Smooth muscle cell of the brain vasculature (primary cell): ENCODE measurements at regions not wholly inside any gene's neighbourhood (a gene's known extent, or its start where the extent isn't known, plus 50 kb on each side); places are given as distances from the start of the nearest gene placed in this dataset.

Experiments
- DNase-seq: peaks from one replicate; pipeline ENCODE4 v3.0.0-alpha.2; 2012; ENCODE audit warnings: low read depth, low spot score

DNA sequence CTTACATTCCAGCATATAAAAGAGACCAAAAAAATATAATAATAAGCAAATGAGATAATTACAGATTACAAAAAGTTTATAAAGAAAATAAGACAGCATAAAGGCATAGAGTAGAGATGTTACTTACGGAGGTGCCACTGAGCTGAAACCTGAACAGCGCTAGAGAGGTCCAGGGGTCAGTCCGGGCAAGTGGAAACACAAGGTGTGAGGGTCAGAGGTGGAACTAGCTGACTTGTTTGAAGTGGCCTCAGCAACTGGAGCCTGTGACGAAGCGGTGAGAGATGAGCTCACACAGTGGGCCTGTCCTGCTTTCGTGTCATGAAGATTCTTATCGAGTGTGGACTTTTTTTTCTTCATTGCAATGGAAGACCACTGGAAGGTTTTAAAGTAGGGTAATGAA, 288.3 kb upstream of the TANK start:
- DNase-seq: no peak

DNA sequence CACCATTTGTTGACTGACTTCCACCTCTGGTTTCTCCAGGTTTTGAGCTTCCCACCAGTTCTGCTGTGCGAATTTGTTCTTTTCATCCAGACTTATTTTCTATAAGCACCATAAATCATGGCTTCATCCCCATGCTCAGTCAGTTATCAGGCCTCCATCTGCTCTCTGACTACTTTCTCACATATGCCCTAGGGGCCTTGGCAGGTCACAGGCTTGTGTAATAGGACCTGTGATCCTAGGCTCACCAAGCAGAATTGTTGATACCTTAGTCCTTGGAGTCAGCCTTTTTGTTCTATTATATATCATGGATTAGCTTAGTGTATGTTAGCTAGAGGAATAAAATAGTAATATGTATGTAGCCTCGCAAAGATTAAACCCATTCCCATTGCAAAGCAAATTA, 284.2 kb upstream of the TANK start:
- no peak for DNase-seq

DNA sequence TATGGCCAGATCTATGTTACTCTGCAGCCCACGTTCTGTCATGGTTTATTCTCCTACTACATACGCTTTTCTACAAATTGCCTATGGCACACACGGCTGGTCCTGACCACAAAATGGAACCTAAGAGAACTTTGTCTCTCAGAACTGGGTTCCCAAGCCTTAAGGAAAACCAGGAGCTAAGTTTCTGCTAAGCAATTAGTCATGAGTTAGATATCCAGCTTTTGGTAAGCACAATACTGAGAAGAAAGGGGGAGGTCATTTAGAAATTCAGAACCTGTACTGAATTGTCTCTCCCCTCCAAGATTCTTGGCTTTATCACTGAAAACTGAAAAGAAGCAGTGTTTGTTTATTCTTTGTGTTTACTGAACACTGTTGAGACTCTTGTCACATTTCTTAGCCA, 283.5 kb upstream of the TANK start:
- no peak for DNase-seq

DNA sequence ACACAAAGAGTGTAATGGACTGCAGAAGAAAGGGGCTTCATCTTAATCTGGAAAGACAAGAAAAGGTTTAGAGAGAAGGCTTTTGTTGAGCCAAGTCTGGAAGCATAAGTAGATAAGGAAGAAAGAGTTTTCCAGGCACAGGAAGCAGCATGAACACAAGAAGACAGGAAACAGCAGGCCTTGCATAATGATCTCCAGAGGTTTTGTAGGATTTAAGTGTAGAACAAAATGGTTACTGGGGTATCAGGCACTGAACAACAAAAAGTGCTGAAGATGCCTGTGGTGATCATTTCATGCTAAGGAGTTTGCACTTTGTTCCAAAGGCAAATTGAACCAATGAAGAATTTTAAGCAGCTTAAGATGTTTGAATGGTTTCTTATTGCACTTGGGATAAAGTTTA, 281.6 kb upstream of the TANK start:
- no peak for DNase-seq

DNA sequence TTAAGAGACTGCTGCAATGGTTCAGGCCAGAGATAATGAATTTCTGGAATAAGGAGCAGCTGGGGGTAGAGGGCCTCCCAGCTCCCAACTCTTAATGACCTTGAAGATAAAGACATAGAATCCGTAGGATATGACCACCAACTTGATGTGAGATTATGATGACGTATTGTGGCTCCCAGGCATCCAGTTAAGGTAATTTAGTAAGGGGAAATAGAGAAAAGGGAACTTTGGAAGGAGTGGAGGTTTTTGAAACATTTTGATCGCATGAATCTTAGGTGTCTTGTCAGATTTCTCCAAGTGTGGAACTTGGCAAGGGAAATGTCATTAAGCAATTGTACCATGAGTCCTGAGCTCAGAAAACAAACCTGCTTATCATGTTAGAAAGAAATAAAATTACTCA, 277.3 kb upstream of the TANK start:
- no peak for DNase-seq

DNA sequence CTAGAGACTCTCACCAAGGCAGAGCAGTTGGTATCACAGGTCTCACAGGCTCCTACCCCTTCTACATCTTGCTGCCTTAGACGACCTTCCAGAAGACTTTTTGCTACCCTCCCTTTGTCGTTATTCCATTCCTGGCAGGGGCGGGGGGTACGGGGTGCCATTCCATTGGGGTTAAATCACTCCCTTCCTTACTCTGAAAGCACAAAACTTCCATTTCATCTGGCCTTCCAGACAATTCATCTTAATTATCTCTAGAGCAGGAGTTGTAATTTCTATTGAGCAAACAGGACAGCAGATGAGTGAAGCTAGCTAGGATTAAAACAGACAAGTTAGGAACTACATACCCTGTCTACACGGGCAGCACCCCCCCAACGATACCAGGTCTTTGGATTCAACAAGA, 276.2 kb upstream of the TANK start:
- no peak for DNase-seq

DNA sequence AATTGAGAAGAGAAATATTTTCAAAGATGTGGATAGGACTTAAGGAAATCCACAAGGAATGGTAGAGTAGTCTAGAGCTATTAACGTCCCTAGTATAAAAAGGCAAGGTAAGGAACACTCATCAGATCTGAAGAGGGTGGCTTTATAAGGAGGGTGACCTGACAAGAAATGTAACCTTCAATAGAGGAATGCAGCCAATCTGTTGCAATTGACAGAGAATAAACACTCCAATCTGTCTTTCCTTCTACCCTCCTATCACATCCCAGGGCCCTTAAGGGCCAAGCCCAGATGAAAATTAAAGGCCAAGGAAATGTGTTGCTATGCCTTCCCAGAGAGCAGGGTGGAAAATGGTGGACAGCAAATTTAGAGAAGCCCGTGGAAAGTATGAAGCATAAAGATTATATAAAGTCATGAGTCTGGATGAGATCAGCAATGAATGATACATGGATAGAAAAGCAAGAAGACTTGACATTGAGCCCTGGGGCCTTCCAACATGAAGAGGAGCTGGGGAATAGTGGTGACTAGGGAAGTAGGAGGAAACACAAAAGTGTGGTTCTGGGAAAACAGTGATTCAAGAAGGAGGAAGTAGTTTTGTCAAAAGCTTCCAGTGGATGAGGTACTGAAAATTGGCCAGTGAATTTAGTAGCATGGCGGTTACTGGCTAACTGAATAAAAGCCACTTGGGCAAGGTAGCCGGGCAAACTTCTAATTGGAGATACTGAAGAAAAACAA, 270.6 kb upstream of the TANK start:
- DNase-seq: no peak

DNA sequence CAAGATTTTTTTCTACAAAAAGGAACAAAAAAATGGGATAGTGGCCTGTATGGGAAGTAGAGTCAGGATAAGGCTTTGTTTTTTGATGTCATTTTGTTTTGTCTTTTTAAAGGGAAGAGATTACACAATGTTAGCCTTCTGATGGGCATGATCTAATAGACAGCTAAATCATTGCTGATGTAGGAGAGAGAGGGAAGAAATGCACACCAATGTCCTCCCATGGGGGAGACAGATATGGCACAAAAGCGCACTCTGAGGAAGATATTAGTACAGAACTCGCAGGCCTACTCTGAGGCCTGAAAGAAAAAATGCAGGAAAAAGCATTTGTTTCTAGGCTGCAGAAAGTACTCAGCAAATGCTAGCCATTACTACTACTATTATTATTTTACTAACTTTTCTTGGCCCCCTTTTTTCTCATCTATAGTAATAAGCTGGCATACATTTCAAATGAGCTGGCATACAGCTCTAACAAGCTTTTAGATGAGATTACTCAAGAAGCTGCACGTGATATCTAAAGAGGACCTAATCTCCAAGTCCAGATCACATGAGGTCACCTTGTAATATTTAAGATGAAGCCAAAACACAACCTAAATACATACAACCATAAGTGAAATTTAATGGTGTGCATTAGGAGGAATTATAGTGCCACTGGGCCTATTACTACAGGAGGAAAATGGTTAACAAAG, 269.4 kb upstream of the TANK start:
- no peak for DNase-seq

DNA sequence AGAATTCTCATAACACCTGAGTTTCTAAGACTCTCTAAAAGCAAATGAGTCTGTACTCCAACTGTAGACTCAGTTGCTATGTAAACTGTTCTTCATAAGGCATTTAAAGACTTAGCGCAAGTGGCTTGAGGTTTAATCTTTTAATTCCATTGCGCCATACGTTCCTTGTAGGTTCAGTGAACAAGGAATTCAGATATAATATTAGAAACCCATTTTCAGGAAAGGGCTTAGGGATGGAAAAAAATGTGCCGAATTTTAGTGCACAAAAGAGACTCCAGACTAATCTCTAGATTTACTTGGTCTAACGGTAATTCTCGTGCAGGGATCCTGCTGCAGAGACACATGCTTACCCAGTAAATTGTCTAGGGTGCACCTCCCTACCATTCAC, 268.9 kb upstream of the TANK start:
- DNase-seq: no peak

DNA sequence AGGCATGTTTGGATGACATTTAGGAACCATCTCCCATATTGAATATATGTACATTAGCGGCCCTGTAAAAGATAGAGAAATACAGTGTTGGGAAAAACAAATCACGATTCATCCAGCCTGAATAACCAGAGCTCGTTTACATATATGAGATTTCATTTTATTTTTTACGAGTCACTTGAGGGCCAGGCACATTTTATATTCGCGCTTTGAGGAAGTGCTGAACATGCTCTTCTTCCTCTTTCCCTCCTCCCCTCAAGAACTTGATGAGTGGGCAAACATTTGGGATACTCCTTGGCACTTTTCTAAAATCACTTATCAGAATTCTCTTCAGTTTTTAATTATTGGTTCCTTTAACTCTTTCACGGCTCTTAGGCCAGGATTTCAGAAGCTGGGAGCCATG, 268.0 kb upstream of the TANK start:
- DNase-seq: no peak

DNA sequence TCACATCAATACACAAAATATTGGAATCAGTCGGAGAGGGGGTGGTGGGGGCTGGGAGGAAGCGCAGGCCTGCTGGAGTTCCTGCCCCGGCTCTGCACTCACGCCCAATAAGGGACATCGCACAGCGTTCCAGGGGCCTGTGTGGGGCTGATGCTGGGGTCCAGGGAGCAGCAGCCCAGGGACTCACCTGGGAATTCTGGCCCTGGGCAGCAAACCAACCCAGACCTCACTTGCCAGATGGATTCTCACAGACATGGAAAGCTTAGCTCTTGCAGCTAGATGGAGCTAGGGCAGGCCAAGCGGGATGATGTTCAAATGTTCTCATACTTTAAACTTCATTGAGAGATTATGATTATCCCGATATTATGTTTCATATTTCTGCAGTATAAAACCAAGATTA, 266.6 kb upstream of the TANK start:
- DNase-seq: no peak

DNA sequence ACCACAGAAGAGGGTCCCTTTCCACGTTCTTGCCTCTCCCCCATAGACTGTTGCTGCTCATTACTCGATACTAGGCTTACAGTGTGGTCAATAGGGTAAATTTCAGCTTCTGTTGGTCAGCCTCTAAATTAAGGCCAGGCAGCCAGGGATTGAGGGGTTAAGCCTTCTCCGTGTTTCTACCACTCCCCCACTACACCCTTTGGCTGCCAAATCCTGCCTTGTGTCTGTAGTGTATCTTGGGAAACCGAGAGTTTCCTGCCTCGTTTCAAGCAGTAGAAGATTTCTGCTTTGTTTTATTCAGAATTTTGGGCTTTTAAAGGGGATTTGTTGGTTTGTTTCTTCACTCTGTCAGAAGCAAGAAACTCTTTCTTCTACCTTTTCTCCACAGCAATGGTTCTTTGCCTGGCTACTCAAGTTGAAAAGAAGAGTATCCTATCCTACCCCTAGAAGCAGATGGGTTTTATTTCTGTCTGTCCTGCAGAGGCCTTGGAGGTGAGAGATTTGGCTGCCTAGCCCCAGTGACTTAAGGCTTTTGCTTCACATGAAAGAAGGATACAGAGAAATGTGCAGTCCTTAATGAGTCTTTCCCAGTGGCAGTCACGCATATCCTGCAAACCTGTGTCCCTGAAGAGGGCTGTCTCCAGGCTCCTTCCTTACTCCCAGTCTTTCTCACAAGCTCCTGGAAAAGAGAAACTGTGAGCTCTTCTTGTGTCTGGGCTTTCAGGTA, 261.5 kb upstream of the TANK start:
- DNase-seq: no peak

DNA sequence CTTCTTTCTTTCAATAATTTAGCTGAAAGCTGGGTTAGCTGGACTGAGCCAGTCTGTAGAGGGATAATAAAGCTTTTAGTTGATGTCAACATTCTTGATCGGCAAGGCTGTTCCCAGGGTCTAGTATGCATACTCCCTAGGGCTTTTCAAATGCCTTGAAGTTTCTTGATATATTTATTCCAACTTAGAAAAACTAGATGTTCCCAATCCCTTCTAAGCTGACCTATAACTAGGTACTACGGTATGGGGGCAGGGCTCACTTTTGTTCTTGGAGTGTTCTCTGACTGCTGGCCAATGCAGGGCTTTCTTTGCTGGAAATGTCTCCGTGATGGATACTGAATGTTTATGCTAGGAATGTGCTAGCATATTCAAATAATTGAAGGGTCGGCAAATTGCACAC, 258.6 kb upstream of the TANK start:
- DNase-seq: no peak

DNA sequence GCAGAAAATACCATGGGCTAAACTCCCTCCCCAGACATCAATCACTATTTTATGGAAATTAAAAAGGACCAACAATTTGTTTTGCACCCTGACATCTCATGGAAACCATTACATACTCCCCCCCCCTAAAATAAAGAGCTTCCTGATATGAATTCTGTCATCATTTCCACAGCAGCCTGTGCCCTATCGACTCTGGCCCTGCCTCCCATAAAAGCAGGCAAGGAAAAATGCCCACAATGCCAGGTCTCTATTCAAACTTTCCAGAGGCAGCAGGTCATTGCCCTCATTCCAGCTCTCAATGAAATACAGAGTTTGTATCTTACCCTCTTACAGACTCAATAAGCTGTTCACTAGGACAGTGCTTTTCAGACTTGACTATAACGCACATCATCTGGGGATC, 254.4 kb upstream of the TANK start:
- no peak for DNase-seq

DNA sequence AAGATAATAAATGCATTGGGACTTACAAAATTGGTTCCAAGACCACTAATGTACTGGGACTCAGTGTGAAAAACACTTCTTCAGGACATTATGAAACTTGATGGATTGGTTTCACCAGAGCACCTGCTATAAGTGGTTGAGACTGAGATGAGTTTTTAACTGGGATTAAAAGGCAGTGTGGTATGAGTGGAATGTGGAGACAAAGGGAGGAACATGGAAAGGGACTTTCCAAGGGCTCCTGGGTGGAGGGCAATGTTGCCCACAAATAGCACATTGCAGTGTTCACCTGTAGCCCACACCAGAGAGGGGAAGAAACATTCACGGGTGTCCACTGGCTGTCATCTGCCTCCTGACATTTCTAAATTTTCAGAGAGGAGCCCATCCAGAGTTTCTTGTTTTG, 253.3 kb upstream of the TANK start:
- no peak for DNase-seq

DNA sequence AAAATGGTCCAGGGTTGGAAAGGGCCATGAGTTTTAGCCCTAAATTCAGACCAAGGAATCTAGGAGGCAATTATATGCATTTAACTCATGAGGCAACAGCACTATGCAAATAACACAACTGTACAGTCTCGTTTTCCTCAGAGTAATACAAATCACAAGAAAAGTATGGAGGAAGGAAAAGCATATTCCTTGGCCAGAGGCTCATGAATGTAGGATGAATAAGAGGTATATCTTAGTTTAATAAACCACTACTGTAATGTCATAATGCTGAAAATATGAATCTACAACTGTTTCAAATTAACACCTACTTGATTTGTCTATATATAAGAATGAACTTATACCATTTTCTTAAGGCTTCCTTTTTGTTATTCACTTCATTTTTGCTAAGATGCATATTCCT, 252.5 kb upstream of the TANK start:
- no peak for DNase-seq

DNA sequence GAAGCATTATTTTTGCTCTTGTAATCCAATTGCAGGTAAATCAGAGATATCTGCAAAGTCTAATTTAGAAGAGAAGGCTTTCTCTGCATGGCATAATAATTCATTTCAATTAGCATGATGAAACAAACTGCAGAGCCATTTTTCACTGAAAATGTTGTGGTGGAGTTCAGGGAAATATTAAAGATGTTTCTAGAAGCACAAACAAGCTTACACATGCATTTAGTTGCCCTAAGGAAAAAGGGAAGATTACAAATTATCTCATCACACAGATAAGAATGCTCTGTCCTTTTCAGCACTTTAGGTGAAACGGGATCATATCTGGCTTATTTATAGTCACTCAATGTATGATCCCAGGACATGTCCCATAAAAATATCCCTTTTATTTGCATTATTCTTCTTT, 252.1 kb upstream of the TANK start:
- no peak for DNase-seq

DNA sequence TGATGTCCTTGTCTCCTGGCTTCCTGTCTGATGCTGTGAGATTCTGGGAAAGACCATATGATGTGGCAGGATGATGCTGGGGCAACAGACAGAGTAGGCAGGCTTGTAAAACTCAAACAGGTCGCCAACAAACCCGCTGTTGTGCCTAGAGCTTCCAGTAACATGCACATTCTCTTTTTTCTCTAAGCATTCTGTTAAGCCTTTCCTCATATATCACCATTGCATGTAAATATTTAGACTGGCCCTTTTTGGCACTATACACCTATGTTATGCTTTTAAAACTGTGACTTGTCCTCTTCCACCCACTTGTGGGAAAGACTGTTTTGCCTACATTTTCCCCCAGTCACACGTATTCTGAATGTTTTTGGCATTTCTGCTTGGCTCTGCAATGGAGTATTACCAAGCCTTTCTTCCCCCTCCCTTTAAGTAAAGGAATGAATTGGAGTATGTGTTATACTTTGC, 250.4 kb upstream of the TANK start:
- DNase-seq: no peak

DNA sequence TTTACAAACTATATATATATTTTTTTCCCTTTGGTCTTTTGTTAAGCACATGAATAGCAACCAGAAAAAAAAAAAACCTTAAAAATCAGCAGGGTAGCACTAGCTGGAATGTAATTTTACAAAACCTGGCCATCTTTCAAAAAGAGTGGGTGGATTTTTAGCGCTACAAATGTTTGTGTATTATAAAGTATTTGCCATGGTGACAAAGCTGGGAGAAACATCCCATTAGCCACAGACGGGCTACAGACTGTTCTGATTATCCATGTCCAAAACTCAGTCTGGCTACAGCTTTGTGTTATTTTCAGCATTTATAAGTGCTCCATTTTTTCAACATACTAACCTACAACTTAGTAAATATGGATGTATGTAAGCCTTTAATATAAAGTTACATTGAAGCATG, 249.5 kb upstream of the TANK start:
- no peak for DNase-seq

DNA sequence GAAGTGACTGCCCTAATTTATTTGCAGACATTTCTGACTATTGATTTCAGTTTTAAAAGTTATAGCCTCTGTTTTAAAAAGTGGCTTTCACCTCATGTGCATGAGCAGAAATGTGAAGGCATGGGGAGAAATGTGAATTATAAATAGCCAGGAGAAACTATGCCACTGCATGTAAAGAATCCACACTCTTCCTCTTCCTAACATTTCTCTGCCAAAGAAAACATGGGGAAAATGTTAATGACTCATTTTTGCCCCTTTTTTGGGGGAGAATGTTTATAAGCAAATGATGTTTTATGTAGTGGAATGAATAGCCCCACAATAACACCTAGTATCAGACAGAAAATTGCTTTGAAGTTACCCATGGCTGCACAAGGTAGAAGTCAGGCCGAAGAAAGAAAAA, 249.0 kb upstream of the TANK start:
- no peak for DNase-seq

DNA sequence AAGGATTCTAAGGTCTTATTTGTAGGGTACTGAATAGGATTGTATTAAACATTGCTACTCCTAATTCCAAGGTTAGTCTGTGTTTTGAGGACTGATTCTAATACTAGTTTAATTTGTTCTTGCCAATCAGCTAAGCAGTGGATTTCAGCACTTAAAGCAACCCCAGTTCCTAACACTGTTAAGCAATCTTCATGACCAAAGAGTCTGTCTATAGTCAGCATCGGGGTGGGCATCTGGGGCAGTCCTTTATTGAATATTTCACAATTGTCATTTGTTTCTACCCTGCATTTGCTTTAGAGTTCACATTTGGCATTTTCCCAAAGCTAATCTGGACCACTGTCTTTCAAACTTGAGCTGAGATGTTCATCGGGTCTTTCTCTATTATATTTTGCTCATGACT, 248.0 kb upstream of the TANK start:
- DNase-seq: no peak

DNA sequence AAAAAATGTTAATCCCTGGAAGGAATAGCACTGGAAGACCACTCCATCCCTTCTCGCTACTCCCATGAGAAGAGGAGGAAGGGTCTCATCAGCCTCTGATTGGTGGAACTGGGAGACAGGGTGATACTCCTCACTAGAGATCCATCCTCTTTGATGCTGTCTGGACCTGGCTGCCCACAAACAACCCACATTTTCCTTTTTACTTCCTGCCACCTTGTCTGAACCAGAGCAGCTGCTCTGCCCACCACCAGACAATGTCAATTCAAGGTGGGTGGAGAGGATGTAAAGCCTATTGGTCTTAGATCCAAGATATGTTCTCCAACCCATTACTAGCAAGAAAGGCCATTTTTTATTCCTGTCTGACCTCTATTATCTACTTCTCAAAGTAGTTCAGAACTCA, 246.9 kb upstream of the TANK start:
- no peak for DNase-seq

DNA sequence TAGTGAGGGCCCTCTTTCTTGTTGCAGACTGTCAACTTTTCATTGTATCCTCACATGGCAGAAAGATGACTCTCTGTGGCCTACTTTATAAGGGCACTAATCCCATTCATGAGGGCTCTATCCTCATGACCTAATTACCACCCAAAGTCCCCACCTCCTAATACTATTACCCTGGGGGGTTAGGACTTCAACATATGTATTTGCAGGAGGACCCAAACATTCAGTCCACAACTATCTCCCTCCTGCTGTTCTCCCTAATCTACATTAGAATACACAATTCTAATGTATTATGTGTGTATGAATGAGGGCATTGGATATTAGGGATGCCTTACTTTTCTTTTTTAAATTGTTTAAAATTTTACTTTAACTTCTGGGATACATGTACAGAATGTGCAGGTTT, 246.0 kb upstream of the TANK start:
- DNase-seq: no peak
